Vagina (tissue), 2 donors: ENCODE measurements at regions not wholly inside any gene's neighbourhood (a gene's known extent, or its start where the extent isn't known, plus 50 kb on each side); places are given as distances from the start of the nearest gene placed in this dataset.

ENCODE experiments used
- POLR2A ChIP-seq, 2 donors: fragments of 450-650 bp; IDR thresholded peaks; one replicate each; pipeline ENCODE4 v1.6.1; 2017; ENCODE audit warnings: antibody characterized with exemption in 2 of 2, mild to moderate bottlenecking in 2 of 2, moderate library complexity in 2 of 2
- TF ChIP-seq, protein P1 (sequence below), 3 experiments: fragments of 450-650 bp in 2 of 3; fragments of 200-600 bp in 1 of 3; sonication (generic) in 1 of 3; IDR thresholded peaks; one replicate each; pipeline ENCODE4 v1.5.1; 2017 to 2019; ENCODE audit warnings: antibody characterized with exemption in 3 of 3, mild to moderate bottlenecking in 2 of 3, moderate library complexity in 2 of 3

DNA sequence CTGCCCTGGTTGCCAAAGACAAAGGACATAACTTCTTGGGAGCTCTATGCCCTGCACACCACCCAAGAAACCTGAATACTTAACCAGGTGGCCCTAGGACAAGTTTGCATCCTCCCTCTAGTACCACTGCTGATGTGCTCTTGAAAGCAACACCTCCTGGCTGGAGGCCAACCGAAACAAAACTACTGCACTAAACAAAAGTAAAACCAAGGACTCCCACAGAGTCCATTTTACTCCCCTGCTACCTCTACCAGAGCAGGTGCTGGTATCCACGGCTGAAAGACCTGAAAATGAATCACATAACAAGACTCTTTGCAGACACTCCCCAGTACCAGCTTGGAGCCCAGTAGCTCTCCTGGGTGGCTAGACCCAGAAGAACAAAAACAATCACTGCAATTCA lies 941.8 kb downstream of the RAPGEF2 start:
- no peak for TF ChIP-seq POLR2A (IDR thresholded peaks at IDR 0.05)
- TF ChIP-seq, protein P1, sequence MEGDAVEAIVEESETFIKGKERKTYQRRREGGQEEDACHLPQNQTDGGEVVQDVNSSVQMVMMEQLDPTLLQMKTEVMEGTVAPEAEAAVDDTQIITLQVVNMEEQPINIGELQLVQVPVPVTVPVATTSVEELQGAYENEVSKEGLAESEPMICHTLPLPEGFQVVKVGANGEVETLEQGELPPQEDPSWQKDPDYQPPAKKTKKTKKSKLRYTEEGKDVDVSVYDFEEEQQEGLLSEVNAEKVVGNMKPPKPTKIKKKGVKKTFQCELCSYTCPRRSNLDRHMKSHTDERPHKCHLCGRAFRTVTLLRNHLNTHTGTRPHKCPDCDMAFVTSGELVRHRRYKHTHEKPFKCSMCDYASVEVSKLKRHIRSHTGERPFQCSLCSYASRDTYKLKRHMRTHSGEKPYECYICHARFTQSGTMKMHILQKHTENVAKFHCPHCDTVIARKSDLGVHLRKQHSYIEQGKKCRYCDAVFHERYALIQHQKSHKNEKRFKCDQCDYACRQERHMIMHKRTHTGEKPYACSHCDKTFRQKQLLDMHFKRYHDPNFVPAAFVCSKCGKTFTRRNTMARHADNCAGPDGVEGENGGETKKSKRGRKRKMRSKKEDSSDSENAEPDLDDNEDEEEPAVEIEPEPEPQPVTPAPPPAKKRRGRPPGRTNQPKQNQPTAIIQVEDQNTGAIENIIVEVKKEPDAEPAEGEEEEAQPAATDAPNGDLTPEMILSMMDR (IDR thresholded peaks at IDR 0.05): no peak
